ENCODE measurements at regions not wholly inside any gene's neighbourhood (a gene's known extent, or its start where the extent isn't known, plus 50 kb on each side); places are given as distances from the start of the nearest gene placed in this dataset.

DNA sequence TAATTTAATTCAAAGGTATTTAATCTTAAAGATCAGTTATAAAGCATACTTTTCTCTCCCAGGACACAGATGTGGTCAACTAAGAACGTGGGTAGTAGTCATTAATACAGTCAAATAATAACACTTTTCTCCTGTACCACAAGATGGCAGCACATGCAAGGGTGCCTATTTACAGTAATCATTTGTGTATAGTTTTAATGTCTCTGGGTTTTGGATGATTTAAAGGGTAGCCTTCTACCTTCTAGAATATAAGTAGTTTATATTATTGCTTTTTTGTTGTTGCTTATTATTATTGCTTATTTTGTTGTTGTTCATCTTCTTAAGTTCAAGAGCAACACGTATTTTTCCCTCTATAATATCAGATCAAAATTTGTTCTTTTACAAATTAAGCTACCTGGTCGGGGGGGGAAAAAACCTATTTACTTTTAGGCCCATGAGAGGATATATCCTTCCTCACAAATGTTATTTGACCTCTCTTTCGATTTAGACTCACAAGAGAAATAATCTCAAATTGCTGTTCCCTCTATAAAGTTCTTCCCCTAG lies 59.6 kb upstream of the SLC27A6 start (continued):
- TF ChIP-seq ZSCAN31 (CRISPR knock-in tag; IDR thresholded peaks at IDR 0.05; ENCODE audit: low read depth) (no peak), TEAD2 (CRISPR knock-in tag; IDR thresholded peaks at IDR 0.05) (no peak), RAD21 (CRISPR knock-in tag; IDR thresholded peaks at IDR 0.05) (peak; percentile 41; the same call in 1 of the 2 replicates), RNF2 (conservative IDR thresholded peaks at IDR 0.05; ENCODE audit: low read depth) (no peak)
- TF ChIP-seq, protein P1, sequence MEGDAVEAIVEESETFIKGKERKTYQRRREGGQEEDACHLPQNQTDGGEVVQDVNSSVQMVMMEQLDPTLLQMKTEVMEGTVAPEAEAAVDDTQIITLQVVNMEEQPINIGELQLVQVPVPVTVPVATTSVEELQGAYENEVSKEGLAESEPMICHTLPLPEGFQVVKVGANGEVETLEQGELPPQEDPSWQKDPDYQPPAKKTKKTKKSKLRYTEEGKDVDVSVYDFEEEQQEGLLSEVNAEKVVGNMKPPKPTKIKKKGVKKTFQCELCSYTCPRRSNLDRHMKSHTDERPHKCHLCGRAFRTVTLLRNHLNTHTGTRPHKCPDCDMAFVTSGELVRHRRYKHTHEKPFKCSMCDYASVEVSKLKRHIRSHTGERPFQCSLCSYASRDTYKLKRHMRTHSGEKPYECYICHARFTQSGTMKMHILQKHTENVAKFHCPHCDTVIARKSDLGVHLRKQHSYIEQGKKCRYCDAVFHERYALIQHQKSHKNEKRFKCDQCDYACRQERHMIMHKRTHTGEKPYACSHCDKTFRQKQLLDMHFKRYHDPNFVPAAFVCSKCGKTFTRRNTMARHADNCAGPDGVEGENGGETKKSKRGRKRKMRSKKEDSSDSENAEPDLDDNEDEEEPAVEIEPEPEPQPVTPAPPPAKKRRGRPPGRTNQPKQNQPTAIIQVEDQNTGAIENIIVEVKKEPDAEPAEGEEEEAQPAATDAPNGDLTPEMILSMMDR (CRISPR knock-in tag; IDR thresholded peaks at IDR 0.05), result peak; percentile 73
- TF ChIP-seq, protein P2, sequence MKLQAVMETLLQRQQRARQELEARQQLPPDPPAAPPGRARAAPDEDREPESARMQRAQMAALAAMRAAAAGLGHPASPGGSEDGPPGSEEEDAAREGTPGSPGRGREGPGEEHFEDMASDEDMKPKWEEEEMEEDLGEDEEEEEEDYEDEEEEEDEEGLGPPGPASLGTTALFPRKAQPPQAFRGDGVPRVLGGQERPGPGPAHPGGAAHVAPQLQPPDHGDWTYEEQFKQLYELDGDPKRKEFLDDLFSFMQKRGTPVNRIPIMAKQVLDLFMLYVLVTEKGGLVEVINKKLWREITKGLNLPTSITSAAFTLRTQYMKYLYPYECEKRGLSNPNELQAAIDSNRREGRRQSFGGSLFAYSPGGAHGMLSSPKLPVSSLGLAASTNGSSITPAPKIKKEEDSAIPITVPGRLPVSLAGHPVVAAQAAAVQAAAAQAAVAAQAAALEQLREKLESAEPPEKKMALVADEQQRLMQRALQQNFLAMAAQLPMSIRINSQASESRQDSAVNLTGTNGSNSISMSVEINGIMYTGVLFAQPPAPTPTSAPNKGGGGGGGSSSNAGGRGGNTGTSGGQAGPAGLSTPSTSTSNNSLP (IDR thresholded peaks at IDR 0.05; ENCODE audit: low read depth, low read length), result peak; percentile 46; the same call in 1 of the 2 replicates
- TF ChIP-seq, protein P3, sequence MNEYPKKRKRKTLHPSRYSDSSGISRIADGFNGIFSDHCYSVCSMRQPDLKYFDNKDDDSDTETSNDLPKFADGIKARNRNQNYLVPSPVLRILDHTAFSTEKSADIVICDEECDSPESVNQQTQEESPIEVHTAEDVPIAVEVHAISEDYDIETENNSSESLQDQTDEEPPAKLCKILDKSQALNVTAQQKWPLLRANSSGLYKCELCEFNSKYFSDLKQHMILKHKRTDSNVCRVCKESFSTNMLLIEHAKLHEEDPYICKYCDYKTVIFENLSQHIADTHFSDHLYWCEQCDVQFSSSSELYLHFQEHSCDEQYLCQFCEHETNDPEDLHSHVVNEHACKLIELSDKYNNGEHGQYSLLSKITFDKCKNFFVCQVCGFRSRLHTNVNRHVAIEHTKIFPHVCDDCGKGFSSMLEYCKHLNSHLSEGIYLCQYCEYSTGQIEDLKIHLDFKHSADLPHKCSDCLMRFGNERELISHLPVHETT (CRISPR knock-in tag; conservative IDR thresholded peaks at IDR 0.05), result no peak

DNA sequence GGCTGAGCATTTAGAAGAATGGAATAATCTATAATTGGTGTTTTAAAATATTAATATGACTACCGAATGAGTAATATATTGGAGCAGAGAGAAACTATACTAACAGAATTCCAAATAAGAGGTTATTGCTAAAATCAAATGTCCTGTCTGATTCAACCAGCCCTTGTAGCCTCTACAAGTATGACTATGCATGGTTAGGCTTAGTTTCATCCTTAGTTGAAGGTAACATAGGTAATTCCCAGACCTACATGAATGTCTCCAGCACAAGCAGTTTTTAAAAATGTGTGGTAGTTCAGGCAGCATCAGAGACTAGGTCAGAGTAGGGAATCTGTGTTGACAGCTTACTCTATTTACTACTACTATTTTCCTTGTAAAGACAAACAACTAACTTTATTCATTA lies 51.7 kb upstream of the SLC27A6 start:
- no TSS peak for BruUV-seq (replicated peaks)
- H2AFZ ChIP-seq (ENCODE audit: low read length), result no peak overlapping the region

More for the DNA sequence above, 51.7 kb upstream of the SLC27A6 start:
- FAIRE-seq, result no peak
- TF ChIP-seq TSC22D2 (CRISPR knock-in tag; IDR thresholded peaks at IDR 0.05; ENCODE audit: borderline replicate concordance) (no peak), ZNF75D (CRISPR knock-in tag; IDR thresholded peaks at IDR 0.05; ENCODE audit: borderline replicate concordance) (no peak)
- Histone ChIP-seq H3K36me3 (replicated peaks in 1 of 2; ENCODE audit: control insufficient read depth in 1 of 2, insufficient read depth in 2 of 2, low read length in 2 of 2) (no peaks in the 10 kb centered on the region), H3K27me3 (ENCODE audit: control insufficient read depth in 1 of 2, insufficient read depth in 2 of 2, low read length in 2 of 2) (no peaks in the 10 kb centered on the region), H3K4me2 (ENCODE audit: low read depth, low read length) (no peak overlapping the region), H4K20me1 (ENCODE audit: insufficient read depth, low read length) (no peaks in the 10 kb centered on the region), H3K79me2 (ENCODE audit: insufficient read depth, low read length) (no peaks in the 10 kb centered on the region), H3K9ac (ENCODE audit: insufficient read depth, low read depth, low read length) (no peak overlapping the region), H3K9me3 (ENCODE audit: low read length) (no peaks in the 10 kb centered on the region), H3K4me3 (replicated peaks in 1 of 3; ENCODE audit: insufficient read depth in 1 of 3, low read depth in 2 of 3, low read length in 3 of 3) (no peak overlapping the region), H3K4me1 (ENCODE audit: insufficient read depth, low read length) (no peaks in the 10 kb centered on the region), H3K27ac (ENCODE audit: extremely low read length, insufficient read depth, low read length) (no peak overlapping the region)
- no peak for ATAC-seq
- ChIA-PET CTCF (ENCODE audit: low intra/inter-chr PET ratio, low total read pairs) (no interaction called here), POLR2A (no interaction called here)
- intact Hi-C loops (cut with micrococcal nuclease; ENCODE audit: unreplicated experiment) (no loop called here), in situ Hi-C loops (cut with HindIII; ENCODE audit: extremely low pct_ligation_motif_present, low pct_unique_long_range_greater_than_20kb) (no loop called here)
- DNase-seq (ENCODE audit: low spot score), result no peak
- whole genome bisulfite sequencing (ENCODE audit: low lambda C conversion rate), result 0% methylated on average over 1 of the region's 1 CpG

Measured in HepG2 (cell line).